Hepatocyte (in vitro differentiated cells): ENCODE measurements at regions not wholly inside any gene's neighbourhood (a gene's known extent, or its start where the extent isn't known, plus 50 kb on each side); places are given as distances from the start of the nearest gene placed in this dataset.

Experiments
- DNase-seq: peaks from one replicate; pipeline ENCODE4 v3.0.0-alpha.2; 2016; ENCODE audit warnings: low spot score
- H2AFZ ChIP-seq: fragments of 200-600 bp; sonication (generic); 2 replicates; pipeline ENCODE4 v1.6.0; 2016; ENCODE audit warnings: antibody characterized with exemption, mild to moderate bottlenecking
- H3K27ac ChIP-seq: fragments of 200-600 bp; sonication (generic); 2 replicates; pipeline ENCODE4 v1.5.1; 2016; ENCODE audit warnings: mild to moderate bottlenecking
- H3K27me3 ChIP-seq: fragments of 200-600 bp; sonication (generic); 2 replicates; pipeline ENCODE4 v1.6.1; 2016
- H3K36me3 ChIP-seq: fragments of 200-600 bp; sonication (generic); replicated peaks from 2 replicates; pipeline ENCODE4 v1.5.1; 2016; ENCODE audit warnings: low read depth; ENCODE audit not compliant: insufficient read depth
- H3K4me1 ChIP-seq: fragments of 200-600 bp; sonication (generic); 2 replicates; pipeline ENCODE4 v1.5.1; 2016; ENCODE audit warnings: mild to moderate bottlenecking, moderate library complexity; ENCODE audit not compliant: insufficient read depth
- H3K4me2 ChIP-seq: fragments of 200-600 bp; sonication (generic); 2 replicates; pipeline ENCODE4 v1.6.0; 2016
- H3K4me3 ChIP-seq: fragments of 200-600 bp; sonication (generic); 2 replicates; pipeline ENCODE4 v1.5.1; 2016; ENCODE audit warnings: mild to moderate bottlenecking
- H3K79me2 ChIP-seq: fragments of 200-600 bp; sonication (generic); 2 replicates; pipeline ENCODE4 v1.6.0; 2017; ENCODE audit warnings: mild to moderate bottlenecking
- H3K9me2 ChIP-seq: fragments of 200-600 bp; sonication (generic); replicated peaks from 2 replicates; pipeline ENCODE4 v1.6.0; 2017; ENCODE audit warnings: mild to moderate bottlenecking; ENCODE audit not compliant: insufficient read depth
- H3K9me3 ChIP-seq: fragments of 200-600 bp; sonication (generic); 2 replicates; pipeline ENCODE4 v1.5.1; 2016; ENCODE audit warnings: low read depth, mild to moderate bottlenecking
- H4K20me1 ChIP-seq: fragments of 200-600 bp; sonication (generic); 2 replicates; pipeline ENCODE4 v1.6.0; 2016; ENCODE audit warnings: mild to moderate bottlenecking; ENCODE audit not compliant: insufficient read depth, poor library complexity, severe bottlenecking
- CTCF ChIP-seq: fragments of 200-600 bp; sonication (generic); IDR thresholded peaks from 2 replicates; pipeline ENCODE4 v1.5.1; 2016; ENCODE audit warnings: antibody characterized with exemption, mild to moderate bottlenecking; ENCODE audit not compliant: poor library complexity
- EZH2 ChIP-seq: fragments of 200-600 bp; sonication (generic); IDR thresholded peaks from 2 replicates; pipeline ENCODE4 v1.6.1; 2016; ENCODE audit warnings: antibody characterized with exemption, mild to moderate bottlenecking, borderline replicate concordance
- EZH2phosphoT487 ChIP-seq: fragments of 200-600 bp; sonication (generic); IDR thresholded peaks from one replicate; pipeline ENCODE4 v1.6.1; 2018; ENCODE audit warnings: antibody characterized with exemption, mild to moderate bottlenecking, low read depth, moderate library complexity; ENCODE audit not compliant: unreplicated experiment, severe bottlenecking
- WGBS: methylation state at CpG from one replicate; pipeline ENCODE4 v1.1.6; 2016; ENCODE audit warnings: low lambda C conversion rate; ENCODE audit errors: missing lambda C conversion rate; 5-methylcytosine and 5-hydroxymethylcytosine counted together

- Histone ChIP-seq H3K36me3 (no peaks in the 10 kb centered on the region), H4K20me1 (no peaks in the 10 kb centered on the region), H3K9me2 (no peaks in the 10 kb centered on the region), H3K4me2 (no peak overlapping the region), H3K27me3 (no peaks in the 10 kb centered on the region), H3K4me3 (no peak overlapping the region), H3K9me3 (no peaks in the 10 kb centered on the region), H3K27ac (no peak overlapping the region), H2AFZ (no peak overlapping the region), H3K79me2 (no peaks in the 10 kb centered on the region), H3K4me1 (no peaks in the 10 kb centered on the region)
- TF ChIP-seq CTCF (no peak), EZH2 (no peak), EZH2phosphoT487 (no peak)
- no peak for DNase-seq
- 99% methylated on average over 3 of the region's 3 CpGs for WGBS
These were observed 411.4 kb downstream of the IRX1 start for GRCh38 chr5:4007001-4007400.

DNA sequence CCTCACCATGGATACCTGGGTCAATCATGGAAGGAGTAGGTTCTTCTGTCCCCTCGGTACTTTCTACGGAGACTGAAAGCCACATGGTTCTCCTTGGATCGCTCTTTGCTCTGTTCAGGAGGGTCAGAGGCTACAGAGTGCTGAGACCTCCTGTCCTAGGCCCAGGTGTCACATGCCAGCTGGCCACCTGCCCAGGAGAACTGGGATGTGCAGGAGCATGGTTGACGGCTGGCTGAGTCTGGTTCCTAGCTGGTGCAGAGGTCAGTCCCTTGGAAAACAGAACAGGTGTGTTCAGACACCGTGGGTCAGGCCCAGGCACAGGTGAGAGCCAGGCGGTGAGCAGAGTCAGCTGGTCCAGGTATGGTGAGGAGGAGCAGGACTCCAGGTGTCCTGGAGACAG is 416.3 kb downstream of the IRX1 start:
- no peaks in the 10 kb centered on the region for H3K9me3 ChIP-seq

GRCh38 chr5:4013106-4013898 is 417.7 kb downstream of the IRX1 start:
- 78% methylated on average over 20 of the region's 20 CpGs for WGBS
- no peak for TF ChIP-seq EZH2phosphoT487
- TF ChIP-seq CTCF, result no peak
- no peak for TF ChIP-seq EZH2
- Histone ChIP-seq H3K27ac (no peak overlapping the region), H3K4me2 (no peak overlapping the region), H3K36me3 (no peaks in the 10 kb centered on the region), H3K27me3 (no peaks in the 10 kb centered on the region), H3K9me3 (no peaks in the 10 kb centered on the region), H2AFZ (no peak overlapping the region), H4K20me1 (no peaks in the 10 kb centered on the region), H3K4me3 (no peak overlapping the region), H3K79me2 (no peaks in the 10 kb centered on the region), H3K9me2 (no peaks in the 10 kb centered on the region), H3K4me1 (no peaks in the 10 kb centered on the region)
- DNase-seq, result no peak

More for the DNA sequence above, 416.3 kb downstream of the IRX1 start:
- TF ChIP-seq EZH2 (no peak), EZH2phosphoT487 (no peak), CTCF (no peak)
- Histone ChIP-seq H3K9me2 (no peaks in the 10 kb centered on the region), H3K4me3 (no peak overlapping the region), H3K27ac (no peak overlapping the region), H3K4me2 (no peak overlapping the region), H4K20me1 (no peaks in the 10 kb centered on the region), H3K79me2 (no peaks in the 10 kb centered on the region), H3K36me3 (no peaks in the 10 kb centered on the region), H3K4me1 (no peaks in the 10 kb centered on the region), H3K27me3 (no peaks in the 10 kb centered on the region), H2AFZ (no peak overlapping the region)
- DNase-seq, result no peak
- 91% methylated on average over 6 of the region's 6 CpGs for WGBS
